ENCODE measurements at regions not wholly inside any gene's neighbourhood (a gene's known extent, or its start where the extent isn't known, plus 50 kb on each side); places are given as distances from the start of the nearest gene placed in this dataset.

DNA sequence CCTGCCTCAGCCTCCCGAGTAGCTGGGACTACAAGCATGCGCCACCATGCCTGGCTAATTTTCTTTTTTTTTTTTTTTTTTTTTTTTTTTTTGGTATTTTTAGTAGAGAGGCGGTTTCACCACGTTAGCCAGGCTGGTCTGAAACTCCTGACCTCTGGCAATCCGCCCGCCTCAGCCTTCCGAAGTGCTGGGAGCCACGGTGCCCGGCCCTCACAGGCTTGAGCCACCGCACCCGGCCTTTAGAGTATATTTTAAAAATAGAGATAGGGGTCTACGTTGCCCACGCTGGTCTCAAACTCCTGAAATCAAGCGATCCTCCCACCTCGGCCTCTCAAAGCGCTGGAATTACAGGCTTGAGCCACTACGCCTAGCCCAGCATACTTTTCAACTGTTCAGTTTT lies 93.4 kb upstream of the CHD2 start:
- peak overlapping the region; percentile 91 to 98 (median 96) for H3K27ac ChIP-seq (replicated peaks in 1 of 4)
- TF ChIP-seq POLR2A (IDR thresholded peaks at IDR 0.05; ENCODE audit: low read depth) = no peak
- no peak for TF ChIP-seq POLR2AphosphoS5 (IDR thresholded peaks at IDR 0.05)
- TF ChIP-seq, protein P1, sequence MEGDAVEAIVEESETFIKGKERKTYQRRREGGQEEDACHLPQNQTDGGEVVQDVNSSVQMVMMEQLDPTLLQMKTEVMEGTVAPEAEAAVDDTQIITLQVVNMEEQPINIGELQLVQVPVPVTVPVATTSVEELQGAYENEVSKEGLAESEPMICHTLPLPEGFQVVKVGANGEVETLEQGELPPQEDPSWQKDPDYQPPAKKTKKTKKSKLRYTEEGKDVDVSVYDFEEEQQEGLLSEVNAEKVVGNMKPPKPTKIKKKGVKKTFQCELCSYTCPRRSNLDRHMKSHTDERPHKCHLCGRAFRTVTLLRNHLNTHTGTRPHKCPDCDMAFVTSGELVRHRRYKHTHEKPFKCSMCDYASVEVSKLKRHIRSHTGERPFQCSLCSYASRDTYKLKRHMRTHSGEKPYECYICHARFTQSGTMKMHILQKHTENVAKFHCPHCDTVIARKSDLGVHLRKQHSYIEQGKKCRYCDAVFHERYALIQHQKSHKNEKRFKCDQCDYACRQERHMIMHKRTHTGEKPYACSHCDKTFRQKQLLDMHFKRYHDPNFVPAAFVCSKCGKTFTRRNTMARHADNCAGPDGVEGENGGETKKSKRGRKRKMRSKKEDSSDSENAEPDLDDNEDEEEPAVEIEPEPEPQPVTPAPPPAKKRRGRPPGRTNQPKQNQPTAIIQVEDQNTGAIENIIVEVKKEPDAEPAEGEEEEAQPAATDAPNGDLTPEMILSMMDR (IDR thresholded peaks at IDR 0.05) = no peak
- no peak for TF ChIP-seq EP300 (IDR thresholded peaks at IDR 0.05)
- H3K36me3 ChIP-seq = no peaks in the 10 kb centered on the region
- H3K9me3 ChIP-seq = no peaks in the 10 kb centered on the region
- no peaks in the 10 kb centered on the region for H3K27me3 ChIP-seq
- 89% methylated on average over 17 of the region's 17 CpGs for WGBS
- intact Hi-C loops (cut with DNase I) = no loop called here
- peaks cover 40 to 75% (median 71%) of the 10 kb centered on the region in 4 donors for H3K4me1 ChIP-seq
- no peak for DNase-seq (ENCODE audit: extremely low spot score)
- no peak overlapping the region for H3K4me3 ChIP-seq

DNA sequence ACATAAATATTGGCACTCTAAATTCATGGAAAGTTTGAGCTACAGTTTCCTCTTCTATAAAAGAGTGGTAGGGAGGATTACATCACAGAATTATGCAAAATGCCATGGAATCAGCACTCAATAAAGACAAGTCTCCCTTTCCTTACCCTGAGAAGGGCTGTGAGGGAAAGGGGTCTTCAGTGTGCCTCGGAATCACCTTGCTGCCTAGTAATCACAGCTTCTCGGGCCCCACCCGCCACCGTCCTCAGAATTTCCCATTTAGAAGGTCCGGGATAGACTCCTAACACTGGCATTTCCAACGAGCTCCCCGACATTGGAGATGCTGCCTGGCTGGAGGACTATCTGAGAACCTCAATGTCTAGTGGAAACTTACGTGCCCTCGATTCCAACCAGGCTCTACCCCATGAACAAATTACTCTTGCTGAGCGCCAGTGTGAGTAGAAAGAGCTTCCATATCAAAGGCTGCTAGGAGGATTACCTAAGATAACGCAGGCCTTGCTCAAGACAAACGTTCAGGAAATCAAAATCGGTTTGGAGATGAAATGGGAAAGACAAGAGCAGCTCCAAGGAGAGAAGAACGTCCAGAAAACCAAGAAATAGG lies 92.1 kb upstream of the CHD2 start:
- H3K9me3 ChIP-seq = no peaks in the 10 kb centered on the region
- H3K4me1 ChIP-seq = peaks cover 37 to 71% (median 64%) of the 10 kb centered on the region in 4 donors
- no peak for TF ChIP-seq POLR2AphosphoS5 (IDR thresholded peaks at IDR 0.05)
- TF ChIP-seq, protein P1 (IDR thresholded peaks at IDR 0.05) = no peak
- TF ChIP-seq POLR2A (IDR thresholded peaks at IDR 0.05; ENCODE audit: low read depth) = no peak
- TF ChIP-seq EP300 (IDR thresholded peaks at IDR 0.05) = no peak
- intact Hi-C loops (cut with DNase I) = loop anchor here (2.0 kb wide), 1 partner anchor 111 kb away; no protein-coding TSS in a partner anchor
- peak overlapping the region; percentile 64 to 70 (median 68) for H3K4me3 ChIP-seq
- H3K27ac ChIP-seq (replicated peaks in 1 of 4) = peak overlapping the region; percentile 91 to 98 (median 96)
- no peaks in the 10 kb centered on the region for H3K27me3 ChIP-seq
- H3K36me3 ChIP-seq = no peaks in the 10 kb centered on the region
- no peak for DNase-seq (ENCODE audit: extremely low spot score)
- 72% methylated on average over 14 of the region's 14 CpGs for WGBS

DNA sequence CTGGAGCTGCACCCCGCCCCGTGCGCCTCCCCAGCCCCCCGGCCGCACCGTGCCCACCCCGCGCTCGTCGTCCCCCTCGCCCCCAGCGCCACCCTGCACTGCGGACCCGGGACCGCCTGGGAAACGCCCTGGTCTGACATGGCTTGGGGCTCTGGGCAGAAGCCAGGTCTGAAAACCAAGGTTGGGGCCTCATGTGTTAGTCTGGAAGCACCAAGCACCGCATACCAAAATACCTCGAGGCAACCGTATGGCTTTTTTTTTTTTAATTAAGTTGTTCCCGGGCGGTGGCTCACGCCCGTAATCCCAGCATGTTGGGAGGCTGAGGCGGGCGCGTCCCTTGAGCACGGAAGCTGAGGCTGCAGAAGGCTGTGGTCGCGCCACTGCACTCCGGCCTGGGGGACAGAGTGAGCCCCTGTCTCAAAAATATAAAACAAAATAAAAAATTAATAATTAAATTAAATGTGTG lies 91.5 kb upstream of the CHD2 start:
- H3K27ac ChIP-seq (replicated peaks in 1 of 4) = peak overlapping the region; percentile 91 to 98 (median 96)
- no peaks in the 10 kb centered on the region for H3K27me3 ChIP-seq
- no peak for DNase-seq (ENCODE audit: extremely low spot score)
- H3K9me3 ChIP-seq = no peaks in the 10 kb centered on the region
- peak overlapping the region; percentile 64 to 70 (median 68) for H3K4me3 ChIP-seq
- TF ChIP-seq, protein P1 (IDR thresholded peaks at IDR 0.05) = no peak
- TF ChIP-seq POLR2A (IDR thresholded peaks at IDR 0.05; ENCODE audit: low read depth) = peak; percentile 18
- 17% methylated on average over 23 of the region's 30 CpGs for WGBS
- intact Hi-C loops (cut with DNase I) = loop anchor here (1.0 to 2.0 kb wide), 2 partner anchors 75 to 110 kb away; no protein-coding TSS in a partner anchor
- no peaks in the 10 kb centered on the region for H3K36me3 ChIP-seq
- H3K4me1 ChIP-seq = peaks cover 31 to 65% (median 59%) of the 10 kb centered on the region in 4 donors

DNA sequence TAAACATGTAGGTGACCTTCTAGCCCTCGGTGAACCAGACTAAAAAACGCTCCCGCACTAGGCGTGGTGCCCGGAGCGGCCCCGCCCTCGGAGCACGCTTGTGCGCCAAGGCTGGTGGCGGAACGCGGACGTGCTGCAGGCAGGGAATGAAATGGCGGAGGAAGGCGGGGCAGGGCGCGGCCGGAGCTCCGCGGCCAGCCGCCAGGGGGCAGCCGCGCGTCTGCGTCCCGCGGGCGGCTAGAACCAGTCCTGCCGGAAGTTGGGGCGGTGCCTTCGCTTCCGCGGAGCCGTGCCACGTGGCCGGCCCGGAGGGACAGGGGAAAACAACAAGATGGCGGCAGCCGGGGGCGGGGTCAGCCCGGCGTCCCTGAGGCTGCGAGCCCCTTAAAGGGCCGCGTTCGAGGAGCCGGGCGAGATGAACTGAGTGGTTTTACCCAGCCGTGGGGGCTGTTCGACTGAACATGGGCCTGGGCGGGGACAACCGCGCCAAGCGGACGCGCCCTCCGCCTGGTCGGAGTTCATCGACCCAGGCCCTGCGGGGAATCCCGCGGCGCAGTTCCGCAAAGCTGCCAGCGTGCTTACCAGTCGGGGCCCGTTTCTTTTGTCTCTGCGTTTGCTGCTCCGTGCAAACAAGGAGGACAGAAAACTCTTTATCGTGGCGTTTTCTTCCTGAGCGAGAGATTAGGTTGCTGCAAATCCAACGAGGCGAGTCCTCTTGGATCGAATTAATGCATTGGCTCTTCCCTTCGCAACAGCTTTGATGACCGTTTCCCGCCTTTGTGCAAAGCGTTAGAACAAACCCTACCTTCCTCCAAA lies 90.9 kb upstream of the CHD2 start:
- WGBS = 6% methylated on average over 46 of the region's 80 CpGs
- intact Hi-C loops (cut with DNase I) = loop anchor here (1.0 to 2.0 kb wide), 2 partner anchors 74 to 110 kb away; no protein-coding TSS in a partner anchor

More for the DNA sequence above, 90.9 kb upstream of the CHD2 start:
- Histone ChIP-seq H3K4me1 (peaks cover 28 to 59% (median 53%) of the 10 kb centered on the region in 4 donors), H3K27ac (replicated peaks in 1 of 4) (peak overlapping the region; percentile 91 to 98 (median 96)), H3K36me3 (no peaks in the 10 kb centered on the region), H3K4me3 (peak overlapping the region; percentile 64 to 70 (median 68)), H3K27me3 (no peaks in the 10 kb centered on the region), H3K9me3 (no peaks in the 10 kb centered on the region)
- TF ChIP-seq POLR2AphosphoS5 (IDR thresholded peaks at IDR 0.05) (peak; percentile 89 to 95), POLR2A (IDR thresholded peaks at IDR 0.05; ENCODE audit: low read depth) (peak; percentile 41), EP300 (IDR thresholded peaks at IDR 0.05) (no peak)
- TF ChIP-seq, protein P1 (IDR thresholded peaks at IDR 0.05) = peak in 2 of 3 experiments; percentile 97 to 99
- peak; percentile 100 for DNase-seq (ENCODE audit: extremely low spot score)

Measured in esophagus muscularis mucosa (tissue), 4 donors.